ENCODE measurements at regions not wholly inside any gene's neighbourhood (a gene's known extent, or its start where the extent isn't known, plus 50 kb on each side); places are given as distances from the start of the nearest gene placed in this dataset.

DNA sequence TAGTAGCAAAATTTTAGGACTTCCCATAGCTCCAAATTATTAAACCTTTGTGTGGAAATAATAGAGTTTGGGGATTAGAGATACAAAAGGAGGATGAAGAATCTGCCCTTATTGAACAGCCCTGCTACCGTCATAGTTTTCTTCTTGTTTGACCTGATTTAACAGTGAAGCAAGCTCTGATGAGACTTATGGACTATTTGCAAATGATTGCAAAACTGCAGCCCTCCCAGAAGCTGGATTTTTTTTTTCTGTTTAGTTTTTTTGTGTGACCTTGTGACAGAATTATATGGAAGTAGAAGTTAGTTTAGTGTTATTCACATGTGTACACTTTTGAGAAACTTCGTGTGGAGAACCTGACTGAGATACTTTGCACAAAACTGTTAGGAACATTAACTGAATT, 267.8 kb downstream of the KCNRG start:
- Histone ChIP-seq H3K4ac (ENCODE audit: low read depth, low read length) (no peak overlapping the region), H4K20me1 (ENCODE audit: insufficient read depth, low read length) (no peaks in the 10 kb centered on the region), H3K9me1 (ENCODE audit: insufficient read depth, low read length) (no peaks in the 10 kb centered on the region), H2BK5ac (ENCODE audit: low read depth, low read length, poor library complexity, severe bottlenecking) (no peak overlapping the region), H3K36me3 (ENCODE audit: control insufficient read depth, insufficient read depth, low read length) (no peaks in the 10 kb centered on the region), H3K4me2 (ENCODE audit: low read depth, low read length) (no peak overlapping the region), H2AK9ac (replicated peaks; ENCODE audit: low read depth, low read length, poor library complexity) (no peak overlapping the region), H4K8ac (ENCODE audit: low read depth in 2 of 2, low read length in 2 of 2) (no peak overlapping the region), H3K27me3 (ENCODE audit: control insufficient read depth, insufficient read depth, low read length) (peaks cover 4% of the 10 kb centered on the region), H2BK20ac (ENCODE audit: low read depth, low read length) (no peak overlapping the region), H3K4me3 (ENCODE audit: insufficient read depth, low read depth, low read length) (no peak overlapping the region), H3K14ac (replicated peaks; ENCODE audit: low read depth, low read length) (no peak overlapping the region), H2AK5ac (ENCODE audit: low read depth, low read length) (no peak overlapping the region), H2AFZ (replicated peaks; ENCODE audit: low read length, poor library complexity) (no peak overlapping the region), H3K23ac (ENCODE audit: low read depth, low read length) (no peak overlapping the region), H3K9ac (ENCODE audit: low read depth, low read length) (no peak overlapping the region), H3K18ac (ENCODE audit: low read depth, low read length) (no peak overlapping the region), H3K27ac (ENCODE audit: insufficient read depth, low read length) (no peak overlapping the region), H2BK15ac (ENCODE audit: low read depth, low read length) (no peak overlapping the region), H2BK120ac (ENCODE audit: low read depth, low read length) (no peak overlapping the region), H3K4me1 (ENCODE audit: control insufficient read depth, insufficient read depth, low read length) (no peaks in the 10 kb centered on the region), H4K5ac (ENCODE audit: low read depth, low read length) (no peak overlapping the region), H3K9me3 (ENCODE audit: control insufficient read depth, insufficient read depth, low read length) (peaks cover 3% of the 10 kb centered on the region; the same call in 1 of the 2 replicates), H4K91ac (ENCODE audit: insufficient read depth, low read depth, low read length) (no peak overlapping the region), H3K56ac (ENCODE audit: extremely low read depth, insufficient read depth, low read length) (no peak overlapping the region), H3K79me1 (ENCODE audit: low read depth in 1 of 2, low read length in 2 of 2) (no peaks in the 10 kb centered on the region)
- TF ChIP-seq FOS (IDR thresholded peaks at IDR 0.05; ENCODE audit: low read depth, low read length) (no peak), CTCF (conservative IDR thresholded peaks at IDR 0.05; ENCODE audit: low read depth, low read length) (no peak), BHLHE40 (IDR thresholded peaks at IDR 0.05; ENCODE audit: low read depth, low read length) (no peak), NFE2L2 (IDR thresholded peaks at IDR 0.05; ENCODE audit: low read depth, low read length) (no peak), RFX5 (IDR thresholded peaks at IDR 0.05; ENCODE audit: low read depth, low read length) (no peak), MXI1 (IDR thresholded peaks at IDR 0.05; ENCODE audit: borderline replicate concordance, low read depth, low read length) (no peak), CEBPB (IDR thresholded peaks at IDR 0.05; ENCODE audit: low read depth, low read length) (no peak), RCOR1 (IDR thresholded peaks at IDR 0.05; ENCODE audit: insufficient replicate concordance, low read length) (no peak), MAFK (IDR thresholded peaks at IDR 0.05; ENCODE audit: low read depth, low read length) (no peak), MAZ (IDR thresholded peaks at IDR 0.05; ENCODE audit: borderline replicate concordance, low read depth, low read length) (no peak), SMC3 (IDR thresholded peaks at IDR 0.05; ENCODE audit: low read depth, low read length) (no peak)
- no CpG with 5 or more reads among the region's 2 CpGs for WGBS, 2 experiments (ENCODE audit: extremely low coverage in 2 of 2, insufficient read length in 1 of 2)
- ChIA-PET CTCF (no interaction called here), POLR2A (ENCODE audit: unreplicated experiment) (no interaction called here)
- in situ Hi-C loops (cut with MboI; ENCODE audit: low sequenced_read_pairs) = no loop called here
- ATAC-seq (ENCODE audit: low read depth) (no peak), DNase-seq (no peak)
- intact Hi-C loops (cut with micrococcal nuclease) = no loop called here
- no TSS peak for BruUV-seq (replicated peaks)
- dilution Hi-C loops (cut with HindIII; ENCODE audit: low sequenced_read_pairs, unreplicated experiment) = no loop called here
